HepG2 (cell line): ENCODE measurements at regions not wholly inside any gene's neighbourhood (a gene's known extent, or its start where the extent isn't known, plus 50 kb on each side); places are given as distances from the start of the nearest gene placed in this dataset.

ENCODE experiments used
- ATAC-seq: fragments of 200-7000 bp; cut with Tn5 transposase; 3 replicates; pipeline ENCODE4 v1.9.1; 2020; ENCODE audit warnings: mild to moderate bottlenecking, moderate library complexity
- BruUV-seq: library from RNA; stranded (reverse); fragments of 400-500 nt; replicated peaks from 2 replicates; lab custom pipeline; 2021; lab: Mats Ljungman, UMichigan
- CTCF ChIA-PET: fragments of 300-600 bp; formaldehyde crosslinking; extraction: SDS; loops from one replicate; lab custom pipeline; 2021; ENCODE audit warnings: low total read pairs, inconsistent platforms, low intra/inter-chr PET ratio; lab: Yijun Ruan, JAX
- POLR2A ChIA-PET: fragments of 350-600 bp; sonication (Branson Sonifier 250); formaldehyde crosslinking; loops from one replicate; lab custom pipeline; 2020; ENCODE audit warnings: antibody characterized with exemption, inconsistent platforms; lab: Yijun Ruan, JAX
- DNase-seq: peaks from one replicate; pipeline ENCODE4 v3.0.0-alpha.2; 2015; ENCODE audit warnings: low spot score
- FAIRE-seq: peaks from 3 replicates; lab custom pipeline; 2011; peaks lifted over from hg19 to GRCh38; lab: Jason Lieb, UNC
- H2AFZ ChIP-seq: one replicate; pipeline ENCODE4 v1.6.1; 2011; ENCODE audit warnings: low read length, inconsistent platforms
- H3K27ac ChIP-seq: fragments of 300-600 bp; 3 replicates; pipeline ENCODE4 v1.8.0; 2011; ENCODE audit warnings: mixed run types, mild to moderate bottlenecking, mixed read lengths, low read length, inconsistent platforms; ENCODE audit not compliant: insufficient read depth; ENCODE audit errors: extremely low read length
- H3K27me3 ChIP-seq, 2 experiments: fragments of 200-600 bp in 1 of 2; 2 replicates in 1 of 2; 3 replicates in 1 of 2; pipeline versions ENCODE4 v1.6.0 to v1.8.0; 2011; ENCODE audit warnings: low read length in 2 of 2, mild to moderate bottlenecking in 2 of 2, moderate library complexity in 2 of 2, inconsistent platforms in 1 of 2; ENCODE audit not compliant: insufficient read depth in 2 of 2, control insufficient read depth in 1 of 2
- H3K36me3 ChIP-seq, 2 experiments: fragments of 200-600 bp in 1 of 2; replicated peaks in 1 of 2; 2 replicates in 1 of 2; 3 replicates in 1 of 2; pipeline versions ENCODE4 v1.5.1 to v1.8.0; 2011; ENCODE audit warnings: low read length in 2 of 2, inconsistent platforms in 1 of 2; ENCODE audit not compliant: insufficient read depth in 2 of 2, control insufficient read depth in 1 of 2
- H3K4me1 ChIP-seq: 2 replicates; pipeline ENCODE4 v1.5.1; 2012; ENCODE audit warnings: low read length, inconsistent platforms; ENCODE audit not compliant: insufficient read depth
- H3K4me2 ChIP-seq: 2 replicates; pipeline ENCODE4 v1.6.0; 2011; ENCODE audit warnings: low read depth, low read length, inconsistent platforms
- H3K4me3 ChIP-seq, 3 experiments: fragments of 200-600 bp in 1 of 3; sonication (generic), shearing (Covaris generic) in 1 of 3; replicated peaks in 1 of 3; 2 replicates each; pipeline ENCODE4 v1.5.1; 2011 to 2016; ENCODE audit warnings: low read length in 3 of 3, inconsistent platforms in 2 of 3, low read depth in 2 of 3, mild to moderate bottlenecking in 2 of 3, control low read depth in 1 of 3, mixed read lengths in 1 of 3; ENCODE audit not compliant: insufficient read depth in 1 of 3
- H3K79me2 ChIP-seq: one replicate; pipeline ENCODE4 v1.6.1; 2011; ENCODE audit warnings: low read length, inconsistent platforms; ENCODE audit not compliant: insufficient read depth
- H3K9ac ChIP-seq: 2 replicates; pipeline ENCODE4 v1.6.0; 2011; ENCODE audit warnings: mild to moderate bottlenecking, low read depth, low read length, inconsistent platforms; ENCODE audit not compliant: insufficient read depth
- H3K9me3 ChIP-seq: 2 replicates; pipeline ENCODE4 v1.5.1; 2012; ENCODE audit warnings: mild to moderate bottlenecking, low read length
- H4K20me1 ChIP-seq: 2 replicates; pipeline ENCODE4 v1.6.0; 2011; ENCODE audit warnings: inconsistent platforms, mild to moderate bottlenecking, low read length, moderate library complexity; ENCODE audit not compliant: insufficient read depth
- AHR ChIP-seq: IDR thresholded peaks from 2 replicates; pipeline ENCODE4 v1.6.1; 2018; ENCODE audit warnings: missing genetic modification reagents, missing compliant biosample characterization
- ARHGAP35 ChIP-seq: sonication (generic); formaldehyde crosslinking; IDR thresholded peaks from 2 replicates; pipeline ENCODE4 v1.9.0; 2022; ENCODE audit warnings: mild to moderate bottlenecking, inconsistent platforms, moderate library complexity, missing genetic modification reagents, borderline replicate concordance
- ATAD3A ChIP-seq: sonication (generic); formaldehyde crosslinking; IDR thresholded peaks from 2 replicates; pipeline ENCODE4 v1.4.0; 2020; ENCODE audit warnings: missing genetic modification reagents
- HHEX ChIP-seq: IDR thresholded peaks from 2 replicates; pipeline ENCODE4 v1.6.1; 2016; ENCODE audit warnings: control low read depth
- HNF4G ChIP-seq, 2 experiments: sonication (generic) in 1 of 2; formaldehyde crosslinking in 1 of 2; IDR thresholded peaks; 2 replicates each; pipeline versions ENCODE4 v1.4.0 to v1.6.1; 2011 to 2020; ENCODE audit warnings: borderline replicate concordance in 2 of 2, low read depth in 2 of 2, mild to moderate bottlenecking in 2 of 2, low read length in 1 of 2, missing genetic modification reagents in 1 of 2, moderate library complexity in 1 of 2
- KLF15 ChIP-seq: sonication (generic); formaldehyde crosslinking; IDR thresholded peaks from 2 replicates; pipeline ENCODE4 v1.8.1; 2023; ENCODE audit warnings: borderline replicate concordance, mild to moderate bottlenecking, inconsistent platforms, missing genetic modification reagents, mixed read lengths
- LBX2 ChIP-seq: sonication (generic); formaldehyde crosslinking; IDR thresholded peaks from 2 replicates; pipeline ENCODE4 v1.5.0; 2020; ENCODE audit warnings: missing genetic modification reagents, mild to moderate bottlenecking, borderline replicate concordance
- NFRKB ChIP-seq: fragments of 450-650 bp; IDR thresholded peaks from 2 replicates; pipeline ENCODE4 v1.6.1; 2017
- NPAS2 ChIP-seq: sonication (generic); formaldehyde crosslinking; IDR thresholded peaks from 2 replicates; pipeline ENCODE4 v1.8.0; 2022; ENCODE audit warnings: mild to moderate bottlenecking, missing genetic modification reagents, borderline replicate concordance
- STAT6 ChIP-seq: sonication (generic); formaldehyde crosslinking; IDR thresholded peaks from 2 replicates; pipeline ENCODE4 v1.4.0; 2020; ENCODE audit warnings: missing genetic modification reagents, mild to moderate bottlenecking, borderline replicate concordance
- ZBTB20 ChIP-seq: sonication (generic); formaldehyde crosslinking; IDR thresholded peaks from 2 replicates; pipeline ENCODE4 v1.8.1; 2023; ENCODE audit warnings: missing genetic modification reagents, low read depth, mild to moderate bottlenecking, borderline replicate concordance
- ZNF468 ChIP-seq: sonication (generic); formaldehyde crosslinking; IDR thresholded peaks from 2 replicates; pipeline ENCODE4 v1.8.0; 2022; ENCODE audit warnings: mild to moderate bottlenecking, moderate library complexity, missing genetic modification reagents
- ZNF766 ChIP-seq: sonication (generic); formaldehyde crosslinking; IDR thresholded peaks from 2 replicates; pipeline ENCODE4 v1.5.0; 2020; ENCODE audit warnings: missing genetic modification reagents, borderline replicate concordance
- ZNF772 ChIP-seq: sonication (generic); formaldehyde crosslinking; IDR thresholded peaks from 2 replicates; pipeline ENCODE4 v1.5.0; 2020; ENCODE audit warnings: mild to moderate bottlenecking, missing genetic modification reagents
- ZSCAN30 ChIP-seq: sonication (generic); formaldehyde crosslinking; IDR thresholded peaks from 2 replicates; pipeline ENCODE4 v1.5.0; 2020; ENCODE audit warnings: mild to moderate bottlenecking, missing genetic modification reagents
- in situ Hi-C: cut with HindIII; loops from 2 replicates; pipeline ENCODE4 v1.10.0; 2017; ENCODE audit warnings: low pct_unique_long_range_greater_than_20kb; ENCODE audit not compliant: extremely low pct_ligation_motif_present
- intact Hi-C: fragments of 100-400 bp; cut with micrococcal nuclease; formaldehyde crosslinking; loops from one replicate; pipeline ENCODE4 v1.10.0; 2022; ENCODE audit not compliant: unreplicated experiment
- TF ChIP-seq, protein P1 (sequence below): sonication (generic); formaldehyde crosslinking; IDR thresholded peaks from 2 replicates; pipeline ENCODE4 v1.5.0; 2020; ENCODE audit warnings: mild to moderate bottlenecking, missing genetic modification reagents, borderline replicate concordance
- TF ChIP-seq, protein P2 (sequence below): sonication (generic); formaldehyde crosslinking; IDR thresholded peaks from 2 replicates; pipeline ENCODE4 v1.4.0; 2020; ENCODE audit warnings: low read depth, mild to moderate bottlenecking, missing genetic modification reagents

DNA sequence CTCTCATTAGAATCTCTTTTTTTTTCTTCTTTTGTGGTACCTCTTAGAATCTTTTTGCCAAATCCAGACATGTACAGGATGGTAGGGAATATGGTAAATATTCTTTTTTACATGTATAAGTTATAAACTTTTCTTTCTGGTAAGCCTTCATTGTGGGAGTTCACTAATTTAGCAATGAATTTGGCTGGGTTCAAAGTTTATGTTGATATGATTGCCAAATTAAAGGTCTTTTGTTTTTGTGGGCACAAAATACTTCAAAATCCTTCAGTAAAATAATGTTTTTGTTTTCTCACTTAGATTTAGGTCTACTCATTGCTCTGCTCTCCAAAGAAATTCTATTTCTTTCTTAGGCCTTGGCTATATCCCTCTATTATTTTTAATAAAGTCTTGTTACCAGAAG lies 1405.9 kb upstream of the ALCAM start:
- Histone ChIP-seq H3K9me3 (no peaks in the 10 kb centered on the region), H3K27ac (no peak overlapping the region), H4K20me1 (no peaks in the 10 kb centered on the region), H3K79me2 (no peaks in the 10 kb centered on the region), H3K27me3 (no peaks in the 10 kb centered on the region), H3K4me1 (peaks cover 43% of the 10 kb centered on the region), H3K9ac (no peak overlapping the region), H3K4me2 (peak overlapping the region; percentile 14; the same call in 1 of the 2 replicates), H3K36me3 (no peaks in the 10 kb centered on the region), H3K4me3 (no peak overlapping the region), H2AFZ (no peak overlapping the region)
- intact Hi-C loops (no loop called here), in situ Hi-C loops (no loop called here)
- FAIRE-seq, result no peak
- no TSS peak for BruUV-seq
- CTCF ChIA-PET, result no interaction called here
- POLR2A ChIA-PET, result no interaction called here
- no peak for TF ChIP-seq HHEX (CRISPR knock-in tag)
- TF ChIP-seq STAT6, result no peak
- TF ChIP-seq, protein P1, sequence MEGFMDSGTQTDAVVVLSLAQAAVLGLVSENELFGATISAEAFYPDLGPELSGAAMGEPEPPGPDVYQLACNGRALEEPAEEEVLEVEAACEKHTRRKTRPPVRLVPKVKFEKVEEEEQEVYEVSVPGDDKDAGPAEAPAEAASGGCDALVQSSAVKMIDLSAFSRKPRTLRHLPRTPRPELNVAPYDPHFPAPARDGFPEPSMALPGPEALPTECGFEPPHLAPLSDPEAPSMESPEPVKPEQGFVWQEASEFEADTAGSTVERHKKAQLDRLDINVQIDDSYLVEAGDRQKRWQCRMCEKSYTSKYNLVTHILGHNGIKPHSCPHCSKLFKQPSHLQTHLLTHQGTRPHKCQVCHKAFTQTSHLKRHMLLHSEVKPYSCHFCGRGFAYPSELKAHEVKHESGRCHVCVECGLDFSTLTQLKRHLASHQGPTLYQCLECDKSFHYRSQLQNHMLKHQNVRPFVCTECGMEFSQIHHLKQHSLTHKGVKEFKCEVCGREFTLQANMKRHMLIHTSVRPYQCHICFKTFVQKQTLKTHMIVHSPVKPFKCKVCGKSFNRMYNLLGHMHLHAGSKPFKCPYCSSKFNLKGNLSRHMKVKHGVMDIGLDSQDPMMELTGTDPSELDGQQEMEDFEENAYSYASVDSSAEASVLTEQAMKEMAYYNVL, result no peak
- TF ChIP-seq ZNF772 (CRISPR knock-in tag), result no peak
- no peak for TF ChIP-seq NPAS2 (CRISPR knock-in tag)
- TF ChIP-seq ARHGAP35, result no peak
- no peak for TF ChIP-seq KLF15
- TF ChIP-seq LBX2 (CRISPR knock-in tag), result no peak
- TF ChIP-seq, protein P2, sequence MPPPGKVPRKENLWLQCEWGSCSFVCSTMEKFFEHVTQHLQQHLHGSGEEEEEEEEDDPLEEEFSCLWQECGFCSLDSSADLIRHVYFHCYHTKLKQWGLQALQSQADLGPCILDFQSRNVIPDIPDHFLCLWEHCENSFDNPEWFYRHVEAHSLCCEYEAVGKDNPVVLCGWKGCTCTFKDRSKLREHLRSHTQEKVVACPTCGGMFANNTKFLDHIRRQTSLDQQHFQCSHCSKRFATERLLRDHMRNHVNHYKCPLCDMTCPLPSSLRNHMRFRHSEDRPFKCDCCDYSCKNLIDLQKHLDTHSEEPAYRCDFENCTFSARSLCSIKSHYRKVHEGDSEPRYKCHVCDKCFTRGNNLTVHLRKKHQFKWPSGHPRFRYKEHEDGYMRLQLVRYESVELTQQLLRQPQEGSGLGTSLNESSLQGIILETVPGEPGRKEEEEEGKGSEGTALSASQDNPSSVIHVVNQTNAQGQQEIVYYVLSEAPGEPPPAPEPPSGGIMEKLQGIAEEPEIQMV (CRISPR knock-in tag), result no peak
- TF ChIP-seq ATAD3A (CRISPR knock-in tag), result no peak
- TF ChIP-seq NFRKB, result no peak
- no peak for TF ChIP-seq AHR (CRISPR knock-in tag)
- TF ChIP-seq HNF4G (IDR thresholded peaks at IDR 0.05; ENCODE audit: borderline replicate concordance, low read depth, low read length), result no peak
- TF ChIP-seq HNF4G (CRISPR knock-in tag; IDR thresholded peaks at IDR 0.05; ENCODE audit: borderline replicate concordance, low read depth), result no peak
- no peak for TF ChIP-seq ZNF468 (CRISPR knock-in tag)
- TF ChIP-seq ZNF766, result no peak
- no peak for TF ChIP-seq ZBTB20 (CRISPR knock-in tag)
- no peak for TF ChIP-seq ZSCAN30 (CRISPR knock-in tag)
- TF ChIP-seq, all 625 proteins: peak for 0
- ATAC-seq (no peak), DNase-seq (no peak)
